BE2C (cell line): ENCODE measurements at regions not wholly inside any gene's neighbourhood (a gene's known extent, or its start where the extent isn't known, plus 50 kb on each side); places are given as distances from the start of the nearest gene placed in this dataset.

Experiments used
- DNase-seq: peaks from one replicate; pipeline ENCODE4 v3.0.0-alpha.2; 2020
- H3K27me3 ChIP-seq: fragments of 250-450 bp; sonication (Bioruptor Pico); 2 replicates; pipeline ENCODE4 v1.5.1; 2020; ENCODE audit warnings: mild to moderate bottlenecking
- H3K36me3 ChIP-seq: fragments of 250-450 bp; sonication (Bioruptor Pico); 2 replicates; pipeline ENCODE4 v1.5.1; 2020; ENCODE audit warnings: mild to moderate bottlenecking
- H3K4me1 ChIP-seq: fragments of 250-450 bp; sonication (Bioruptor Pico); 2 replicates; pipeline ENCODE4 v1.5.1; 2020
- H3K4me3 ChIP-seq: 2 replicates; pipeline ENCODE4 v1.5.1; 2011; ENCODE audit warnings: low read depth, low read length
- H3K9me3 ChIP-seq: fragments of 250-450 bp; sonication (Bioruptor Pico); 2 replicates; pipeline ENCODE4 v1.5.1; 2020
- TF ChIP-seq, protein P1 (sequence below): IDR thresholded peaks from 2 replicates; pipeline ENCODE4 v1.5.1; 2012; ENCODE audit warnings: mild to moderate bottlenecking, low read depth, low read length

DNA sequence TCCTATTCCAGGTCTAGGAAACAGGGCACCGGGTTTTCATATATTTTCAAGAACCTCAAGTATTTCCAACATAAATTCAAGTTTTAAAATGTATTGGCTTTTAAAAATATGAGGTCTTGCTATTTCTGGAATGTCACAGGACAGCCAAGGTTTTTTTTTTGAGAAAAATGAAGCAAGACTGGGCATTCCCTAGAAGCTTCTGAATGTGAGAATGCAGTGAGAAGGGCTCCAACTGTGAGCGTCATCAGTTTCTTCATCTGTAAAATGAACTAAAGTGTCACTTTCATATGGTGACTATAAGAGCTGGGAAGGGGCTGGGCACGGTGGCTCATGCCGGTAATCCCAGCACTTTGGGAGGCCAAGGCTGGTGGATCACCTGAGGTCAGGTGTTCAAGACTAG, 455.8 kb upstream of the MAF start:
- no peaks in the 10 kb centered on the region for H3K27me3 ChIP-seq
- no peak for DNase-seq
- no peaks in the 10 kb centered on the region for H3K4me1 ChIP-seq
- H3K36me3 ChIP-seq = no peaks in the 10 kb centered on the region
- H3K4me3 ChIP-seq = no peak overlapping the region
- no peaks in the 10 kb centered on the region; the same call in 1 of the 2 replicates for H3K9me3 ChIP-seq
- TF ChIP-seq, protein P1, sequence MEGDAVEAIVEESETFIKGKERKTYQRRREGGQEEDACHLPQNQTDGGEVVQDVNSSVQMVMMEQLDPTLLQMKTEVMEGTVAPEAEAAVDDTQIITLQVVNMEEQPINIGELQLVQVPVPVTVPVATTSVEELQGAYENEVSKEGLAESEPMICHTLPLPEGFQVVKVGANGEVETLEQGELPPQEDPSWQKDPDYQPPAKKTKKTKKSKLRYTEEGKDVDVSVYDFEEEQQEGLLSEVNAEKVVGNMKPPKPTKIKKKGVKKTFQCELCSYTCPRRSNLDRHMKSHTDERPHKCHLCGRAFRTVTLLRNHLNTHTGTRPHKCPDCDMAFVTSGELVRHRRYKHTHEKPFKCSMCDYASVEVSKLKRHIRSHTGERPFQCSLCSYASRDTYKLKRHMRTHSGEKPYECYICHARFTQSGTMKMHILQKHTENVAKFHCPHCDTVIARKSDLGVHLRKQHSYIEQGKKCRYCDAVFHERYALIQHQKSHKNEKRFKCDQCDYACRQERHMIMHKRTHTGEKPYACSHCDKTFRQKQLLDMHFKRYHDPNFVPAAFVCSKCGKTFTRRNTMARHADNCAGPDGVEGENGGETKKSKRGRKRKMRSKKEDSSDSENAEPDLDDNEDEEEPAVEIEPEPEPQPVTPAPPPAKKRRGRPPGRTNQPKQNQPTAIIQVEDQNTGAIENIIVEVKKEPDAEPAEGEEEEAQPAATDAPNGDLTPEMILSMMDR = no peak

DNA sequence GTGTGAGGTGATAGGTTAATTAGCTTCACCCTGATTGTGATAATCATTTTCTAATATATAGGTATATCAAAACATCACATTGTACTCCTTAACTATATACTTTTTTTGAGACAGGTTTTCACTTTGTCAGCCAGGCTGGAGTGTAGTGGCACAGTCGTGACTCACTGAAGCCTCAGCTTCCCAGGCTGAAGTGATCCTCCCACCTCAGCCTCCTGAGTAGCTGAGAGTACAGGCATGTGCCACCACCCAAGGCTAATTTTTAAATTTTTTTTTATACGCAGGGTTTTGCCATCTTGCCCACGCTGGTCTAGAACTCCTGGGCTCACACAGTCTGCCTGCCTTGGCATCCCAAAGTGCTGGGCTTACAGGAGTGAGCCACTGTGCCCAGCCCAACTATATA, 455.3 kb upstream of the MAF start:
- no peak overlapping the region for H3K4me3 ChIP-seq
- TF ChIP-seq, protein P1 = no peak
- no peaks in the 10 kb centered on the region for H3K4me1 ChIP-seq
- no peaks in the 10 kb centered on the region for H3K36me3 ChIP-seq
- no peaks in the 10 kb centered on the region; the same call in 1 of the 2 replicates for H3K9me3 ChIP-seq
- DNase-seq = no peak
- H3K27me3 ChIP-seq = no peaks in the 10 kb centered on the region

DNA sequence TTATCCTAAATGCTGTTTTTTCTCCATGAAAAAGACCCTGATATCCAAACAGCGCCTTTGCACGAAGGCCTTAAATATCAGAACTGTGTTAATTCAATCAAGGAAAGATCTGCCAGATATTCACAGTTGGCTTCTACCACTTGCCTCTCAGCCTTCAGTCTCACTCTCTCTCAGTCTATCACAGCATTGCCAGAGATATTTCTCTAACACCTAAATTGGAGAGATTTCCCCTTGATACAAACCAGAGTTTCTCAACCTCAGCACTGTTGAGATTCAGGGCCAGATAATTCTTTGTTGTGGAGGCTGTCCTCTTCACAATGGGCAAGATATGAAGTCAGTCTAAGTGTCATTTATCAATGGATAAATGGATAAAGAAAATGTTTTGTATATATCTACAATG, 454.1 kb upstream of the MAF start:
- Histone ChIP-seq H3K36me3 (no peaks in the 10 kb centered on the region), H3K27me3 (no peaks in the 10 kb centered on the region), H3K9me3 (no peaks in the 10 kb centered on the region; the same call in 1 of the 2 replicates), H3K4me3 (no peak overlapping the region), H3K4me1 (no peaks in the 10 kb centered on the region)
- DNase-seq = no peak
- TF ChIP-seq, protein P1 = no peak

DNA sequence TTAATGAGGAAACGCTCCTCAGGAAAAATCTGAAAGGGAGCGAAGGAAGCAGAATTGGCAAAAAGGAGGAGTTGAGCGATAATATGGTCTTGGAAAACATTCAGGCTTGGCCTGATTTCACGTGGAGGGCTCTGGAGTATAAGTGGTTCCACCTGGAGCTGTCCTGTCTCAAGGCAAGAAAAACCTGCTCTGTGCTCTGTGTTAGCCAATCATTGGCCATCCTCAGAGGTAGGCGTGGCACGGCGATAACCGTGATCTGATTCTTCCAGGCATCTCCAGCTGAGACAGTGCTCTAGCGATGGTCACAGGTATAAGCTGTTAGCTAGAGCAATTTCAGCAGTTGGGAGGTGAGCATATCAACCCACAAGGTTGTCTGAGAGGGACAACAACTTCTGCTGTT, 450.5 kb upstream of the MAF start:
- Histone ChIP-seq H3K9me3 (no peaks in the 10 kb centered on the region; the same call in 1 of the 2 replicates), H3K36me3 (no peaks in the 10 kb centered on the region), H3K27me3 (no peaks in the 10 kb centered on the region), H3K4me1 (no peaks in the 10 kb centered on the region), H3K4me3 (no peak overlapping the region)
- no peak for DNase-seq
- TF ChIP-seq, protein P1 = no peak

DNA sequence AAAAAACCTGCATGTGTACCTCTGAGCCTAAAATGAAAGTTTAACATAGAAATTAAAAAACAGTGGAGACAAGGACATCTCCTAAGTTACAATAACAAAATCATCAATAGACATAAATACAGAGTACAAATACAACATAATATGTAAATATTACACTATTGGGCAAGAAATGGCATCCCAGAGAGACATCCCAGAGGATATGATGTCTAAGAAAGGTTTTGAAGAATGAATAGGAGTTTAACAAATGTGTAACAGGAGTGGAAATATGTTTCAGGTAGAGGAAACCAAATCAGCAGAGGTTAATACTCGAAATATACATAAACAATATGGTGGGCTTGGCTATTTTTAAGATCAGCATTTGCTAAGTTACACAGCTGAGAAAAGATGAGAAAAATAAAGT, 447.7 kb upstream of the MAF start:
- DNase-seq = no peak
- Histone ChIP-seq H3K27me3 (no peaks in the 10 kb centered on the region), H3K4me1 (no peaks in the 10 kb centered on the region), H3K9me3 (no peaks in the 10 kb centered on the region), H3K36me3 (no peaks in the 10 kb centered on the region), H3K4me3 (no peak overlapping the region)
- TF ChIP-seq, protein P1 = no peak

DNA sequence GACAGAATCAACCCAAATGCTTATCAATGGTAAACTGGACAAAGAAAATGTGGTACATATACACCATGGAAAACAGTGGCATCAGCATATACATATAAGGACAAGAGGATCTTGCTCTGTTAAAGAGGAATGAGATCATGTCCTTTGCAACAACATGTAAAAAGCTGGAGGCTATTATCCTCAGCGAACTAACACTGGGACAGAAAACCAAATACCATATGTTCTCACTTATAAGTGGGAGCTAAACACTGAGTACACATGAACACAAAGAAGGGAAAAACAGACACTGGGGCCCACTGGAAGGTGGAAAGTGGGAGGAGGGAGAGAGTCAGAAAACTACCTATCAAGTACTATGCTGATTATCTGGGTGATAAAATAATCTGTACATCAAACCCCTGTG, 447.3 kb upstream of the MAF start:
- Histone ChIP-seq H3K4me3 (no peak overlapping the region), H3K36me3 (no peaks in the 10 kb centered on the region), H3K9me3 (no peaks in the 10 kb centered on the region), H3K27me3 (no peaks in the 10 kb centered on the region), H3K4me1 (no peaks in the 10 kb centered on the region)
- TF ChIP-seq, protein P1 = no peak
- no peak for DNase-seq
